ENCODE measurements at regions not wholly inside any gene's neighbourhood (a gene's known extent, or its start where the extent isn't known, plus 50 kb on each side); places are given as distances from the start of the nearest gene placed in this dataset.

DNA sequence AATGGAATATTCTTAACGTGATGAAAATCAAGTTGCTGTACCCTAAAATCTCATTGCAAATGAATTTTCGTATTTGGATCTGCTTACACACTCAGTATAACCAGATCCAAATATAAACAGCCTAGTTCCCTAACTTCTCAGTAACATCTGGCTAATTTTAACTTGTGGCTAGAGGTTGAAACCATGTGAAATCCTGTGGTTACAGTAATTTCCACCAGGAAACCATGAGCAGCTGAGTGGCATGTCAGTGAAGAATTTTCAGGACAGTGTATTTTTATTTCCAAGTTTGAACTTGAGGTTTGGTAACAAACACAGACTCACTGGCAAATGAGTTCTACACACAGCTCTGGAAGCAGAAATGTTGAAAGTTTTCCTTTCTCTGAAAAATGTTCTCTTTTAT lies 754.1 kb downstream of the NR2F2 start:
- Histone ChIP-seq H2AFZ (ENCODE audit: low read length) (no peak overlapping the region), H3K27me3 (ENCODE audit: control insufficient read depth, insufficient read depth, low read length) (no peaks in the 10 kb centered on the region), H3K4me1 (ENCODE audit: control insufficient read depth, extremely low read depth, insufficient read depth, low read length) (no peaks in the 10 kb centered on the region), H4K20me1 (ENCODE audit: control insufficient read depth, extremely low read depth, insufficient read depth, low read length) (no peaks in the 10 kb centered on the region), H3K36me3 (ENCODE audit: control insufficient read depth, insufficient read depth, low read length) (no peaks in the 10 kb centered on the region), H3K9ac (ENCODE audit: insufficient read depth, low read length) (no peak overlapping the region), H3K4me3 (replicated peaks in 1 of 4; ENCODE audit: control extremely low read depth in 1 of 4, insufficient read depth in 1 of 4, low read depth in 3 of 4, low read length in 4 of 4) (no peak overlapping the region), H3K27ac (ENCODE audit: insufficient read depth, low read length) (no peak overlapping the region), H3K79me2 (ENCODE audit: control insufficient read depth, insufficient read depth, low read length) (no peaks in the 10 kb centered on the region), H3K4me2 (ENCODE audit: extremely low read depth, insufficient read depth, low read length) (no peak overlapping the region), H3K9me3 (ENCODE audit: control insufficient read depth, insufficient read depth, low read depth, low read length) (no peaks in the 10 kb centered on the region)
- peak; percentile 56 to 91 for DNase-seq (ENCODE audit: low read depth in 2 of 2)
- no peak for TF ChIP-seq EZH2 (IDR thresholded peaks at IDR 0.05; ENCODE audit: low read length, missing control alignments)
- TF ChIP-seq, protein P1, sequence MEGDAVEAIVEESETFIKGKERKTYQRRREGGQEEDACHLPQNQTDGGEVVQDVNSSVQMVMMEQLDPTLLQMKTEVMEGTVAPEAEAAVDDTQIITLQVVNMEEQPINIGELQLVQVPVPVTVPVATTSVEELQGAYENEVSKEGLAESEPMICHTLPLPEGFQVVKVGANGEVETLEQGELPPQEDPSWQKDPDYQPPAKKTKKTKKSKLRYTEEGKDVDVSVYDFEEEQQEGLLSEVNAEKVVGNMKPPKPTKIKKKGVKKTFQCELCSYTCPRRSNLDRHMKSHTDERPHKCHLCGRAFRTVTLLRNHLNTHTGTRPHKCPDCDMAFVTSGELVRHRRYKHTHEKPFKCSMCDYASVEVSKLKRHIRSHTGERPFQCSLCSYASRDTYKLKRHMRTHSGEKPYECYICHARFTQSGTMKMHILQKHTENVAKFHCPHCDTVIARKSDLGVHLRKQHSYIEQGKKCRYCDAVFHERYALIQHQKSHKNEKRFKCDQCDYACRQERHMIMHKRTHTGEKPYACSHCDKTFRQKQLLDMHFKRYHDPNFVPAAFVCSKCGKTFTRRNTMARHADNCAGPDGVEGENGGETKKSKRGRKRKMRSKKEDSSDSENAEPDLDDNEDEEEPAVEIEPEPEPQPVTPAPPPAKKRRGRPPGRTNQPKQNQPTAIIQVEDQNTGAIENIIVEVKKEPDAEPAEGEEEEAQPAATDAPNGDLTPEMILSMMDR (conservative IDR thresholded peaks at IDR 0.05 in 1 of 2, IDR thresholded peaks at IDR 0.05 in 1 of 2; ENCODE audit: low read depth in 1 of 2, low read length in 2 of 2) = no peak

DNA sequence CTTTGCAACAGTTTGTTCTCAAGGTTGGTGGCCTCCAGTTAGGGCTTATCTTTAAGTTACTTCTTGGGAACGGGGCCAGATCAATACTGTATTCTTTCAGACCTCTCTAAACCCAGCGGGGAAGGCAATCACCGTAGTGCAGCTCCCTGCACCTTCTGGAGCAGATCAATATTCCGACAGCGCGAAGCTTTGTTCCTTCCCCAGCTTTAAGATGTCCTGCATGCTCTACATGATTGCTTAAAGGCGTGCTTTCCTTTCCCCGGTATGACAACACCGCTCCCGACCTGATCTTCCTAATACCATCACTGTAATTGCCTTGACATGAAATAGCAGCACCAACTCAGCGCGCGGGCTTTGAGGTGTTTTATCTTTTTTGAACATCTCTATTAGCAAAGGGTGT lies 755.2 kb downstream of the NR2F2 start:
- no peaks in the 10 kb centered on the region for H3K27me3 ChIP-seq (ENCODE audit: control insufficient read depth, insufficient read depth, low read length)
- no peaks in the 10 kb centered on the region for H3K4me1 ChIP-seq (ENCODE audit: control insufficient read depth, extremely low read depth, insufficient read depth, low read length)
- H3K27ac ChIP-seq (ENCODE audit: insufficient read depth, low read length) = no peak overlapping the region
- H2AFZ ChIP-seq (ENCODE audit: low read length) = no peak overlapping the region
- H4K20me1 ChIP-seq (ENCODE audit: control insufficient read depth, extremely low read depth, insufficient read depth, low read length) = no peaks in the 10 kb centered on the region
- no peaks in the 10 kb centered on the region for H3K79me2 ChIP-seq (ENCODE audit: control insufficient read depth, insufficient read depth, low read length)
- H3K36me3 ChIP-seq (ENCODE audit: control insufficient read depth, insufficient read depth, low read length) = no peaks in the 10 kb centered on the region
- no peaks in the 10 kb centered on the region for H3K9me3 ChIP-seq (ENCODE audit: control insufficient read depth, insufficient read depth, low read depth, low read length)
- no peak overlapping the region for H3K9ac ChIP-seq (ENCODE audit: insufficient read depth, low read length)
- no peak overlapping the region for H3K4me2 ChIP-seq (ENCODE audit: extremely low read depth, insufficient read depth, low read length)
- TF ChIP-seq, protein P1 (conservative IDR thresholded peaks at IDR 0.05 in 1 of 2, IDR thresholded peaks at IDR 0.05 in 1 of 2; ENCODE audit: low read depth in 1 of 2, low read length in 2 of 2) = no peak
- no peak for TF ChIP-seq EZH2 (IDR thresholded peaks at IDR 0.05; ENCODE audit: low read length, missing control alignments)
- DNase-seq (ENCODE audit: low read depth in 2 of 2) = no peak
- H3K4me3 ChIP-seq (replicated peaks in 1 of 4; ENCODE audit: control extremely low read depth in 1 of 4, insufficient read depth in 1 of 4, low read depth in 3 of 4, low read length in 4 of 4) = no peak overlapping the region

DNA sequence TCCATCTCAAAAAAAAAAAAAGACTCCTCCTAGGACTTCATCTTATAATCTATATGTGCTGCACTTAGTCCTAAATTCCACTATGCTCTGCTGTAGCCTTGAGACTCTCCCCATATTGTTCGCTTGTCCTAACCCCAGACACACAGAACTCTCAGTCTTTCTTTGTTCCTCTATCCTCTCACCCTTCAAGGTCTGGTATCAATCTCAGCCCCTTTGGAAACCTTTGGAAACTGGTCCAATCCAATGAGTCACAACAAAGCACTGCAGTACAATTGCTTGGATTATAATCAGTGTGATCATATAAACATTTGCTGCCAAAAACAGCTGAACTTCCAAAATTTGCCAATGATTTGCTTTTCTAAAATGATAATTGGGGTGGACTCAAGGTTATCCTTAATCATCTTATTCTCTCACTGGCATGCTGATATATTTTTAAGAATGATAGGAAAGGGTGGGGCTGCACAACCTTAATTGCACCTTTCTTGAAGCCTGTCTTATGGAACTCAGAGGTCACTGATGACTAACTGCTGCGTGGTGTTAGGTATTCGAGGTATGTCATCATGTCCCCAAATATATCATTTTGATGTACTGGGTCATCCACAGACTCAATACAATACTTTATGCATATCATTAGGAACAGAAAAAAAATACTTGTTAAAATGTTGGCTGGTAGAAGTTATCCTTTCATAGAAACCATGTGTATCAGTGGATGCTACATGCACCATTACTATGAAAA lies 756.7 kb downstream of the NR2F2 start:
- no peaks in the 10 kb centered on the region for H3K27me3 ChIP-seq (ENCODE audit: control insufficient read depth, insufficient read depth, low read length)
- TF ChIP-seq, protein P1 (conservative IDR thresholded peaks at IDR 0.05 in 1 of 2, IDR thresholded peaks at IDR 0.05 in 1 of 2; ENCODE audit: low read depth in 1 of 2, low read length in 2 of 2) = no peak
- TF ChIP-seq EZH2 (IDR thresholded peaks at IDR 0.05; ENCODE audit: low read length, missing control alignments) = no peak
- peak; percentile 5 to 39 for DNase-seq (ENCODE audit: low read depth in 2 of 2)

More for the DNA sequence above, 756.7 kb downstream of the NR2F2 start:
- no peak overlapping the region for H3K9ac ChIP-seq (ENCODE audit: insufficient read depth, low read length)
- H3K79me2 ChIP-seq (ENCODE audit: control insufficient read depth, insufficient read depth, low read length) = no peaks in the 10 kb centered on the region
- no peaks in the 10 kb centered on the region for H3K9me3 ChIP-seq (ENCODE audit: control insufficient read depth, insufficient read depth, low read depth, low read length)
- no peak overlapping the region for H3K4me3 ChIP-seq (replicated peaks in 1 of 4; ENCODE audit: control extremely low read depth in 1 of 4, insufficient read depth in 1 of 4, low read depth in 3 of 4, low read length in 4 of 4)
- H3K27ac ChIP-seq (ENCODE audit: insufficient read depth, low read length) = no peak overlapping the region
- no peaks in the 10 kb centered on the region for H4K20me1 ChIP-seq (ENCODE audit: control insufficient read depth, extremely low read depth, insufficient read depth, low read length)
- H3K4me2 ChIP-seq (ENCODE audit: extremely low read depth, insufficient read depth, low read length) = no peak overlapping the region
- no peak overlapping the region for H2AFZ ChIP-seq (ENCODE audit: low read length)
- H3K36me3 ChIP-seq (ENCODE audit: control insufficient read depth, insufficient read depth, low read length) = no peaks in the 10 kb centered on the region
- H3K4me1 ChIP-seq (ENCODE audit: control insufficient read depth, extremely low read depth, insufficient read depth, low read length) = no peaks in the 10 kb centered on the region

Measured in fibroblast of lung (primary cell).